Osteocyte (in vitro differentiated cells): ENCODE measurements at regions not wholly inside any gene's neighbourhood (a gene's known extent, or its start where the extent isn't known, plus 50 kb on each side); places are given as distances from the start of the nearest gene placed in this dataset.
"Not testable (repeated sequence)": the region's sequence is repeated elsewhere in the genome, so short reads cannot be mapped to it uniquely, and the experiment has no call there.

ENCODE experiments used
- DNase-seq: peaks from one replicate; pipeline ENCODE4 v3.0.0; 2021; ENCODE audit warnings: mixed read lengths; ENCODE audit not compliant: unreplicated experiment; ENCODE audit errors: extremely low spot score
- H3K27ac Mint-ChIP-seq: one replicate; pipeline ENCODE4 v1.8.0; 2021; ENCODE audit warnings: mild to moderate bottlenecking, mixed read lengths; ENCODE audit not compliant: unreplicated experiment
- H3K27me3 Mint-ChIP-seq: one replicate; pipeline ENCODE4 v1.8.0; 2021; ENCODE audit warnings: mixed read lengths; ENCODE audit not compliant: unreplicated experiment
- H3K36me3 Mint-ChIP-seq: one replicate; pipeline ENCODE4 v1.8.0; 2021; ENCODE audit warnings: mixed read lengths; ENCODE audit not compliant: unreplicated experiment
- H3K4me1 Mint-ChIP-seq: one replicate; pipeline ENCODE4 v1.8.0; 2021; ENCODE audit warnings: mixed read lengths; ENCODE audit not compliant: unreplicated experiment
- H3K4me3 Mint-ChIP-seq: one replicate; pipeline ENCODE4 v1.8.0; 2021; ENCODE audit warnings: mild to moderate bottlenecking, moderate library complexity, mixed read lengths; ENCODE audit not compliant: unreplicated experiment
- H3K9me3 Mint-ChIP-seq: one replicate; pipeline ENCODE4 v1.8.0; 2021; ENCODE audit warnings: mixed read lengths; ENCODE audit not compliant: unreplicated experiment
- TF ChIP-seq, protein P1 (sequence below): fragments of 200-600 bp; sonication (generic); IDR thresholded peaks from 2 replicates; pipeline ENCODE4 v1.5.0; 2021; ENCODE audit warnings: antibody characterized with exemption, mild to moderate bottlenecking, moderate library complexity

GRCh38 chr1:68808351-68808750 is 311.5 kb upstream of the DEPDC1 start:
- Mint-ChIP-seq H3K27ac (no peak overlapping the region), H3K4me3 (no peak overlapping the region), H3K9me3 (no peaks in the 10 kb centered on the region), H3K4me1 (no peaks in the 10 kb centered on the region), H3K36me3 (no peaks in the 10 kb centered on the region), H3K27me3 (no peaks in the 10 kb centered on the region)
- TF ChIP-seq, protein P1, sequence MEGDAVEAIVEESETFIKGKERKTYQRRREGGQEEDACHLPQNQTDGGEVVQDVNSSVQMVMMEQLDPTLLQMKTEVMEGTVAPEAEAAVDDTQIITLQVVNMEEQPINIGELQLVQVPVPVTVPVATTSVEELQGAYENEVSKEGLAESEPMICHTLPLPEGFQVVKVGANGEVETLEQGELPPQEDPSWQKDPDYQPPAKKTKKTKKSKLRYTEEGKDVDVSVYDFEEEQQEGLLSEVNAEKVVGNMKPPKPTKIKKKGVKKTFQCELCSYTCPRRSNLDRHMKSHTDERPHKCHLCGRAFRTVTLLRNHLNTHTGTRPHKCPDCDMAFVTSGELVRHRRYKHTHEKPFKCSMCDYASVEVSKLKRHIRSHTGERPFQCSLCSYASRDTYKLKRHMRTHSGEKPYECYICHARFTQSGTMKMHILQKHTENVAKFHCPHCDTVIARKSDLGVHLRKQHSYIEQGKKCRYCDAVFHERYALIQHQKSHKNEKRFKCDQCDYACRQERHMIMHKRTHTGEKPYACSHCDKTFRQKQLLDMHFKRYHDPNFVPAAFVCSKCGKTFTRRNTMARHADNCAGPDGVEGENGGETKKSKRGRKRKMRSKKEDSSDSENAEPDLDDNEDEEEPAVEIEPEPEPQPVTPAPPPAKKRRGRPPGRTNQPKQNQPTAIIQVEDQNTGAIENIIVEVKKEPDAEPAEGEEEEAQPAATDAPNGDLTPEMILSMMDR, result no peak
- no peak for DNase-seq

DNA sequence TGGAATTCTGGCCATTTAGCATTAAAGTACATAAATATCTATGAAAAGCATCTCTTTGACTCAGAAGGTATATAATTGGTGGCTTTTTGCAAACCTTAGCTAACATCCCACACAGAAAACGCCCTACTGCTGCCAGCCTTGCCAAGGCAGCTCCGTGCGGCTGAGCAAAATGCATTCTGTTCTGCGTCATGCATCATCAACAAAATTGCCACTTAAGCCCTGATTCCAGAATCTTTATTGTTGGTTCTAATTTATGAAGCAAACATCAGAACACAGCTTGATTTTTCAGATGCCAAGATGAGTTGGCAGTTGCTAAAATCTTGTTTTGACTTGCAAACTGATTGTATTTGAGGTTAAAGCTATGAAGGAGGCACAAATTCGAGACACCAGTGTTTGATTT is 314.9 kb upstream of the DEPDC1 start:
- no peak for DNase-seq
- Mint-ChIP-seq H3K36me3 (no peaks in the 10 kb centered on the region), H3K27ac (no peak overlapping the region), H3K4me3 (no peak overlapping the region), H3K9me3 (no peaks in the 10 kb centered on the region), H3K4me1 (no peaks in the 10 kb centered on the region), H3K27me3 (no peaks in the 10 kb centered on the region)
- TF ChIP-seq, protein P1, result no peak

DNA sequence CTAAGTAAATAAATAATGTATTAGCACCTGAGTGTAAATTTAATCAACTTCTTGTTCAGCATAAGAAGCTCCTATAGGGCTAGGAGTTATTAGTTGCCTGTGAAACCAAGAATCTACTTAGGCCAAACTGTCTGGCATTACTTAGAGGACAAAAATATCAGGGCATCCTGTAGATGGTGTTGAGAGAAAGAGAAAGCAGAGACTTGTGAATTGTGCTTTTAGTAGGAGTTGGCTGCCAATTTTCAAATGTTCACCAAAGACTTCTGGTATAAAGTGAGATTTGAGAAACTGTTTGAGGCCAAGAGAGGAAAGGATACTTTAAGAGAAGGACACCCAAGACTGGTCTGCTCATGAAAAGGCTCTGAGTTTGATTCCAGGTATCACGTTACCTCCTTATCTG is 315.5 kb upstream of the DEPDC1 start:
- TF ChIP-seq, protein P1, result no peak
- DNase-seq, result no peak
- Mint-ChIP-seq H3K4me3 (no peak overlapping the region), H3K27me3 (no peaks in the 10 kb centered on the region), H3K4me1 (no peaks in the 10 kb centered on the region), H3K36me3 (no peaks in the 10 kb centered on the region), H3K9me3 (no peaks in the 10 kb centered on the region), H3K27ac (no peak overlapping the region)

GRCh38 chr1:68814067-68814466 is 317.2 kb upstream of the DEPDC1 start:
- no peak overlapping the region for H3K4me3 Mint-ChIP-seq
- no peaks in the 10 kb centered on the region for H3K36me3 Mint-ChIP-seq
- no peaks in the 10 kb centered on the region for H3K9me3 Mint-ChIP-seq
- no peaks in the 10 kb centered on the region for H3K4me1 Mint-ChIP-seq
- no peak overlapping the region for H3K27ac Mint-ChIP-seq
- no peak for DNase-seq
- no peaks in the 10 kb centered on the region for H3K27me3 Mint-ChIP-seq
- TF ChIP-seq, protein P1, result no peak

- H3K9me3 Mint-ChIP-seq, result no peaks in the 10 kb centered on the region
- DNase-seq, result no peak
- H3K4me1 Mint-ChIP-seq, result no peaks in the 10 kb centered on the region
- no peak overlapping the region for H3K27ac Mint-ChIP-seq
- no peaks in the 10 kb centered on the region for H3K27me3 Mint-ChIP-seq
- TF ChIP-seq, protein P1, result no peak
- no peaks in the 10 kb centered on the region for H3K36me3 Mint-ChIP-seq
- H3K4me3 Mint-ChIP-seq, result no peak overlapping the region
These were observed 318.8 kb upstream of the DEPDC1 start for GRCh38 chr1:68815632-68816031.

DNA sequence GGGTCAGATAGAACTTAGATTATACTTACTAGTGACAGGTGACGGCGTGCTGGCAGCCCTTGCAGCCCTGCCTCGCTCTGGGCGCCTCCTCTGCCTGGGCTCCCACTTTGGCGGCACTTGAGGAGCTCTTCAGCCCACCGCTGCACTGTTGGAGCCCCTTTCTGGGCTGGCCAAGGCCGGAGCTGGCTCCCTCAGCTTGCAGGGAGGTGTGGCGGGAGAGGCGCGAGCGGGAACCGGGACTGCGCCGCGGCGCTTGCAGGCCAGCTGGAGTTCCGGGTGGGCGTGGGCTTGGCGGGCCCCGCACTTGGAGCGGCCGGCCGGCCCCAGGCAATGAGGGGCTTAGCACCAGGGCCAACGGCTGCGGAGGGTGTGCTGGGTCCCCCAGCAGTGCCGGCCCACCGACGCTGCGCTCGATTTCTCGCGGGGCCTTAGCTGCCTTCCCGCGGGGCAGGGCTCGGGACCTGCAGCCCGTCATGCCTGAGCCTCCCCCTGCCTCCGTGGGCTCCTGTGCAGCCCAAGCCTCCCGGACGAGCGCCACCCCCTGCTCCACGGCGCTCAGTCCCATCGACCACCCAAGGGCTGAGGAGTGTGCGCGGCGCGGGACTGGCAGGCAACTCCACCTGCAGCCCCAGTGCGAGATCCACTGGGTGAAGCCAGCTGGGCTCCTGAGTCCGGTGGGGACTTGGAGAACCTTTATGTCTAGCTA is 320.8 kb upstream of the DEPDC1 start:
- H3K36me3 Mint-ChIP-seq, H3K9me3 Mint-ChIP-seq, H3K27ac Mint-ChIP-seq, H3K4me3 Mint-ChIP-seq, H3K27me3 Mint-ChIP-seq, H3K4me1 Mint-ChIP-seq, DNase-seq: not testable (repeated sequence)
